HCT116 (cell line): ENCODE measurements at regions not wholly inside any gene's neighbourhood (a gene's known extent, or its start where the extent isn't known, plus 50 kb on each side); places are given as distances from the start of the nearest gene placed in this dataset.
A peak's percentile ranks its signal among the peaks of the same experiment; 100 is the strongest.

Experiments
- ATAC-seq: fragments of 200-7000 bp; cut with Tn5 transposase; 2 replicates; pipeline ENCODE4 v1.9.1; 2020; ENCODE audit warnings: mild to moderate bottlenecking, moderate library complexity
- BruUV-seq: library from RNA; stranded (reverse); fragments of 400-500 nt; replicated peaks from 2 replicates; lab custom pipeline; 2021; lab: Mats Ljungman, UMichigan
- CTCF ChIA-PET: fragments of 300-600 bp; sonication (Branson Sonifier 250); formaldehyde crosslinking; loops from one replicate; lab custom pipeline; 2021; ENCODE audit warnings: antibody characterized with exemption; lab: Charles Lee
- POLR2A ChIA-PET: fragments of 300-600, 350-600 bp; sonication (Branson Sonifier 250); formaldehyde crosslinking; loops from one replicate; lab custom pipeline; 2021; ENCODE audit warnings: antibody characterized with exemption; lab: Charles Lee
- RAD21 ChIA-PET, 2 experiments: fragments of 300-600 bp; sonication (Branson Sonifier 250); formaldehyde crosslinking; loops; one replicate each; lab custom pipeline; 2023; ENCODE audit warnings: low total read pairs in 2 of 2; ENCODE audit not compliant: uncharacterized antibody in 2 of 2, unreplicated experiment in 2 of 2, low non-redundant PET in 1 of 2; lab: Charles Lee
- DNase-seq: peaks from one replicate; pipeline ENCODE4 v3.0.0-alpha.2; 2010; ENCODE audit warnings: low read depth, low spot score
- H2AFZ ChIP-seq: fragments of 200-600 bp; shearing (Covaris generic), sonication (generic); 2 replicates; pipeline ENCODE4 v1.6.1; 2017; ENCODE audit warnings: low read depth, mixed run types, mixed read lengths, antibody characterized with exemption, low read length; ENCODE audit not compliant: poor library complexity, severe bottlenecking
- H3K27ac ChIP-seq: 2 replicates; pipeline ENCODE4 v1.5.1; 2012; ENCODE audit warnings: low read depth, low read length
- H3K27me3 ChIP-seq: fragments of 200-600 bp; sonication (generic); 2 replicates; pipeline ENCODE4 v1.6.1; 2016; ENCODE audit warnings: mixed run types, low read length, mixed read lengths; ENCODE audit not compliant: insufficient read depth
- H3K36me3 ChIP-seq, 2 experiments: fragments of 200-500 bp in 1 of 2; fragments of 200-600 bp in 1 of 2; sonication (Bioruptor generic) in 1 of 2; sonication (generic) in 1 of 2; 2 replicates each; pipeline versions ENCODE4 v1.5.1 to v1.6.1; 2014 to 2016; ENCODE audit warnings: low read length in 2 of 2, inconsistent platforms in 1 of 2, mixed read lengths in 1 of 2, mixed run types in 1 of 2; ENCODE audit not compliant: insufficient read depth in 2 of 2, control insufficient read depth in 1 of 2
- H3K4me1 ChIP-seq, 2 experiments: fragments of 200-600 bp in 1 of 2; sonication (generic) in 1 of 2; 2 replicates each; pipeline versions ENCODE4 v1.5.1 to v1.6.1; 2012 to 2017; ENCODE audit warnings: low read length in 2 of 2, inconsistent platforms in 1 of 2, mild to moderate bottlenecking in 1 of 2, mixed read lengths in 1 of 2, mixed run types in 1 of 2, moderate library complexity in 1 of 2; ENCODE audit not compliant: insufficient read depth in 2 of 2, control insufficient read depth in 1 of 2
- H3K4me2 ChIP-seq: fragments of 200-600 bp; sonication (generic); 2 replicates; pipeline ENCODE4 v1.6.1; 2017; ENCODE audit warnings: mixed run types, low read length, mixed read lengths
- H3K4me3 ChIP-seq, 2 experiments: fragments of 200-600 bp in 1 of 2; sonication (generic) in 1 of 2; replicated peaks in 1 of 2; 2 replicates each; pipeline ENCODE4 v1.5.1; 2011 to 2016; ENCODE audit warnings: low read length in 2 of 2, control low read depth in 1 of 2, low read depth in 1 of 2, mild to moderate bottlenecking in 1 of 2, mixed read lengths in 1 of 2, mixed run types in 1 of 2
- H3K79me2 ChIP-seq: fragments of 200-600 bp; sonication (generic); 2 replicates; pipeline ENCODE4 v1.6.1; 2017; ENCODE audit warnings: mild to moderate bottlenecking, mixed run types, low read length, moderate library complexity, mixed read lengths; ENCODE audit not compliant: insufficient read depth
- H3K9ac ChIP-seq: fragments of 200-600 bp; sonication (generic); 2 replicates; pipeline ENCODE4 v1.6.1; 2016; ENCODE audit warnings: low read length, mixed read lengths
- H3K9me2 ChIP-seq: fragments of 200-600 bp; sonication (generic), shearing (Covaris generic); 2 replicates; pipeline ENCODE4 v1.6.1; 2017; ENCODE audit warnings: mixed run types, mild to moderate bottlenecking, moderate library complexity; ENCODE audit not compliant: insufficient read depth
- H3K9me3 ChIP-seq, 2 experiments: fragments of 200-500 bp in 1 of 2; fragments of 200-600 bp in 1 of 2; sonication (Bioruptor generic) in 1 of 2; sonication (generic) in 1 of 2; 2 replicates each; pipeline ENCODE4 v1.6.1; 2014 to 2017; ENCODE audit warnings: low read length in 2 of 2, mixed read lengths in 2 of 2, inconsistent platforms in 1 of 2, low read depth in 1 of 2, mild to moderate bottlenecking in 1 of 2, mixed run types in 1 of 2, moderate library complexity in 1 of 2; ENCODE audit not compliant: control insufficient read depth in 1 of 2, insufficient read depth in 1 of 2
- H4K20me1 ChIP-seq: fragments of 200-600 bp; sonication (generic), shearing (Covaris generic); 2 replicates; pipeline ENCODE4 v1.6.1; 2017; ENCODE audit warnings: mixed run types, mild to moderate bottlenecking, moderate library complexity; ENCODE audit not compliant: insufficient read depth
- CBX3 ChIP-seq: IDR thresholded peaks from 2 replicates; pipeline ENCODE4 v1.6.1; 2012; ENCODE audit warnings: low read depth
- EGR1 ChIP-seq: IDR thresholded peaks from 2 replicates; pipeline ENCODE4 v1.6.1; 2012; ENCODE audit warnings: low read depth
- ELF1 ChIP-seq: IDR thresholded peaks from 2 replicates; pipeline ENCODE4 v1.6.1; 2012; ENCODE audit warnings: low read depth, borderline replicate concordance
- EZH2 ChIP-seq: fragments of 200-600 bp; sonication (generic); IDR thresholded peaks from 2 replicates; pipeline ENCODE4 v1.6.1; 2017; ENCODE audit warnings: antibody characterized with exemption, mixed run types
- EZH2phosphoT487 ChIP-seq: fragments of 200-600 bp; IDR thresholded peaks from 2 replicates; pipeline ENCODE4 v1.6.1; 2018; ENCODE audit warnings: antibody characterized with exemption, borderline replicate concordance
- JUND ChIP-seq: IDR thresholded peaks from 2 replicates; pipeline ENCODE4 v1.6.1; 2012
- POLR2A ChIP-seq: IDR thresholded peaks from 2 replicates; pipeline ENCODE4 v1.7.0; 2011; ENCODE audit warnings: borderline replicate concordance; ENCODE audit not compliant: insufficient read depth, insufficient read length; ENCODE audit errors: extremely low read depth
- POLR2AphosphoS5 ChIP-seq: IDR thresholded peaks from 2 replicates; pipeline ENCODE4 v1.6.1; 2011; ENCODE audit warnings: mild to moderate bottlenecking, low read depth, low read length, moderate library complexity
- RAD21 ChIP-seq: IDR thresholded peaks from 2 replicates; pipeline ENCODE4 v1.6.1; 2012; ENCODE audit warnings: low read depth, mild to moderate bottlenecking
- REST ChIP-seq: IDR thresholded peaks from 2 replicates; pipeline ENCODE4 v1.6.1; 2012; ENCODE audit warnings: low read depth
- SIN3A ChIP-seq: IDR thresholded peaks from 2 replicates; pipeline ENCODE4 v1.6.1; 2012; ENCODE audit warnings: low read depth
- SRF ChIP-seq: IDR thresholded peaks from 2 replicates; pipeline ENCODE4 v1.6.1; 2012; ENCODE audit warnings: low read depth
- YY1 ChIP-seq: IDR thresholded peaks from 2 replicates; pipeline ENCODE4 v1.6.1; 2011; ENCODE audit warnings: low read length, low read depth, moderate library complexity, mild to moderate bottlenecking; ENCODE audit not compliant: insufficient replicate concordance; ENCODE audit errors: extremely low read depth
- ZFX ChIP-seq: fragments of 450-650 bp; IDR thresholded peaks from 2 replicates; pipeline ENCODE4 v1.6.1; 2017
- intact Hi-C: fragments of 100-400 bp; cut with micrococcal nuclease; formaldehyde crosslinking; loops from 2 replicates; pipeline ENCODE4 v1.10.0; 2022
- TF ChIP-seq, protein P1 (sequence below): IDR thresholded peaks from 2 replicates; pipeline ENCODE4 v1.6.1; 2012
- TF ChIP-seq, protein P2 (sequence below), 3 experiments: fragments of 200-600 bp in 1 of 3; sonication (generic) in 1 of 3; IDR thresholded peaks in 2 of 3; conservative IDR thresholded peaks in 1 of 3; 2 replicates each; pipeline ENCODE4 v1.5.1; 2012 to 2017; ENCODE audit warnings: low read depth in 2 of 3, low read length in 2 of 3, antibody characterized with exemption in 1 of 3, borderline replicate concordance in 1 of 3, control low read depth in 1 of 3, mild to moderate bottlenecking in 1 of 3, mixed read lengths in 1 of 3, mixed run types in 1 of 3, moderate library complexity in 1 of 3; ENCODE audit not compliant: insufficient read depth in 1 of 3
- TF ChIP-seq, protein P3 (sequence below): IDR thresholded peaks from 2 replicates; pipeline ENCODE4 v1.6.1; 2012

DNA sequence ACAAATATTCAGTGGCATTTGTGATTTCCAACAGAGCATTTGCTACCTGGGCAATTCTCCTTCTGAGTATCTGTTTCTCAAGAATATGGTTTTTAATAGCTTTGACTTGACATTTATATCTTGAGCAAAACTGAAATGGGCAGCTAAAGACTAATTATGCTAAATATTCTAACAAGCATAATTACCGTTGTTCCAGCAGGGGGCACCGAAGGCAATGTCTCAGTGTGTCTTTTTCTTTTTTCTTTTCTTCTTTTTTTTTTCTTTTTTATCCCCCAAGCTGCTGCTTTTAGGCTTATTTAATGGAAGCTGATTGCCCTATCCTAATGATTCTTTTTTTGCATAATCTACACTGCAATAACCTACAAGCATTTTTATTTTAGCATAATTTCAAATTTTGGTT is 138.9 kb upstream of the NABP1 start:
- Histone ChIP-seq H3K4me1 (no peaks in the 10 kb centered on the region), H3K4me2 (no peak overlapping the region), H3K36me3 (no peaks in the 10 kb centered on the region), H2AFZ (no peak overlapping the region), H3K9ac (no peak overlapping the region), H3K27me3 (no peaks in the 10 kb centered on the region), H3K27ac (no peak overlapping the region), H4K20me1 (no peaks in the 10 kb centered on the region), H3K79me2 (no peaks in the 10 kb centered on the region), H3K9me3 (no peaks in the 10 kb centered on the region), H3K4me3 (no peak overlapping the region), H3K9me2 (no peaks in the 10 kb centered on the region)
- RAD21 ChIA-PET = interaction anchor here (1.0 kb wide), 2 partner anchors 16 to 623 kb away, joined by 3 read pairs; no protein-coding TSS in a partner anchor
- peak; percentile 53; the same call in 1 of the 2 replicates for ATAC-seq
- CTCF ChIA-PET = interaction anchor here (0.6 to 2.0 kb wide), 15 partner anchors 8 to 748 kb away, joined by 3 to 11 read pairs (median 4); no protein-coding TSS in a partner anchor
- TF ChIP-seq RAD21 (peak; percentile 49), POLR2A (no peak), ZFX (no peak), POLR2AphosphoS5 (no peak), JUND (no peak)
- TF ChIP-seq, protein P1, sequence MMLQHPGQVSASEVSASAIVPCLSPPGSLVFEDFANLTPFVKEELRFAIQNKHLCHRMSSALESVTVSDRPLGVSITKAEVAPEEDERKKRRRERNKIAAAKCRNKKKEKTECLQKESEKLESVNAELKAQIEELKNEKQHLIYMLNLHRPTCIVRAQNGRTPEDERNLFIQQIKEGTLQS = no peak
- TF ChIP-seq, protein P2, sequence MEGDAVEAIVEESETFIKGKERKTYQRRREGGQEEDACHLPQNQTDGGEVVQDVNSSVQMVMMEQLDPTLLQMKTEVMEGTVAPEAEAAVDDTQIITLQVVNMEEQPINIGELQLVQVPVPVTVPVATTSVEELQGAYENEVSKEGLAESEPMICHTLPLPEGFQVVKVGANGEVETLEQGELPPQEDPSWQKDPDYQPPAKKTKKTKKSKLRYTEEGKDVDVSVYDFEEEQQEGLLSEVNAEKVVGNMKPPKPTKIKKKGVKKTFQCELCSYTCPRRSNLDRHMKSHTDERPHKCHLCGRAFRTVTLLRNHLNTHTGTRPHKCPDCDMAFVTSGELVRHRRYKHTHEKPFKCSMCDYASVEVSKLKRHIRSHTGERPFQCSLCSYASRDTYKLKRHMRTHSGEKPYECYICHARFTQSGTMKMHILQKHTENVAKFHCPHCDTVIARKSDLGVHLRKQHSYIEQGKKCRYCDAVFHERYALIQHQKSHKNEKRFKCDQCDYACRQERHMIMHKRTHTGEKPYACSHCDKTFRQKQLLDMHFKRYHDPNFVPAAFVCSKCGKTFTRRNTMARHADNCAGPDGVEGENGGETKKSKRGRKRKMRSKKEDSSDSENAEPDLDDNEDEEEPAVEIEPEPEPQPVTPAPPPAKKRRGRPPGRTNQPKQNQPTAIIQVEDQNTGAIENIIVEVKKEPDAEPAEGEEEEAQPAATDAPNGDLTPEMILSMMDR (IDR thresholded peaks at IDR 0.05 in 2 of 3, conservative IDR thresholded peaks at IDR 0.05 in 1 of 3; ENCODE audit: borderline replicate concordance in 1 of 3, insufficient read depth in 1 of 3, low read depth in 2 of 3, low read length in 2 of 3) = peak; percentile 38 to 71 (median 53); a peak in 5 of 6 replicates
- POLR2A ChIA-PET = no interaction called here
- peak; percentile 18 for DNase-seq
- intact Hi-C loops = no loop called here
- no TSS peak for BruUV-seq

DNA sequence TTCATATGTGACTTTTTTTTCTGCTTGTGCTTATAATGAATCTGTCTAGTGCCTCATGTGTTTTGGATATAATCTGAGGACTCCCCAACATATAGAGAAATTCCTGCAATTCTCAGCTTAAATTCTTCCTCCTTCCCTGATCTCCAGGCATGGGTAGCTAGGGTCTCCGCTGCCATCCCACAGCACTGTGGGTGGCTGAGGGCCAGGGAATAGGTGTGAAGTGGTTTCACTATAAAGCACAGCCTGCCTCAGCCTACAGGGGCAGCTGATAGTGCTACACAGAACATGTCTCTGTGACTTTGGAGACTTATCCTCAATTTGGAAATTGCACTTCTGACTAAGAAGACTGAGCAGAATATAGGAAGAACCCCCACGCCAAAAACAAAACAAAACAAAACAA is 137.3 kb upstream of the NABP1 start:
- Histone ChIP-seq H4K20me1 (no peaks in the 10 kb centered on the region), H3K9ac (no peak overlapping the region), H3K4me1 (no peaks in the 10 kb centered on the region), H3K27me3 (no peaks in the 10 kb centered on the region), H2AFZ (no peak overlapping the region), H3K9me3 (no peaks in the 10 kb centered on the region; a peak in 2 of 4 replicates), H3K79me2 (no peaks in the 10 kb centered on the region), H3K4me2 (no peak overlapping the region), H3K4me3 (no peak overlapping the region), H3K27ac (no peak overlapping the region), H3K36me3 (no peaks in the 10 kb centered on the region), H3K9me2 (no peaks in the 10 kb centered on the region)
- DNase-seq (no peak), ATAC-seq (no peak)
- no TSS peak for BruUV-seq
- intact Hi-C loops = no loop called here
- RAD21 ChIA-PET = no interaction called here
- CTCF ChIA-PET = no interaction called here
- POLR2A ChIA-PET = no interaction called here
- TF ChIP-seq YY1 = no peak
- TF ChIP-seq RAD21 = no peak
- TF ChIP-seq SRF = no peak
- no peak for TF ChIP-seq EZH2phosphoT487
- TF ChIP-seq, protein P3, sequence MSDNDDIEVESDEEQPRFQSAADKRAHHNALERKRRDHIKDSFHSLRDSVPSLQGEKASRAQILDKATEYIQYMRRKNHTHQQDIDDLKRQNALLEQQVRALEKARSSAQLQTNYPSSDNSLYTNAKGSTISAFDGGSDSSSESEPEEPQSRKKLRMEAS = no peak
- no peak for TF ChIP-seq SIN3A
- TF ChIP-seq EGR1 = no peak
- TF ChIP-seq CBX3 = no peak
- no peak for TF ChIP-seq ELF1
- TF ChIP-seq REST = no peak
- TF ChIP-seq EZH2 = no peak
